Endothelial cell of umbilical vein (primary cell): ENCODE measurements at regions not wholly inside any gene's neighbourhood (a gene's known extent, or its start where the extent isn't known, plus 50 kb on each side); places are given as distances from the start of the nearest gene placed in this dataset.

Experiments used
- BruUV-seq: library from RNA; stranded (reverse); fragments of 400-500 nt; replicated peaks from 2 replicates; lab custom pipeline; 2021; lab: Mats Ljungman, UMichigan
- CTCF ChIA-PET: fragments of 300-600, 350-600 bp; sonication (Branson Sonifier 250); formaldehyde crosslinking; loops from one replicate; lab custom pipeline; 2021; ENCODE audit warnings: antibody characterized with exemption, inconsistent platforms; lab: Charles Lee
- POLR2A ChIA-PET: fragments of 300-600, 350-600 bp; sonication (Branson Sonifier 250); formaldehyde crosslinking; loops from one replicate; lab custom pipeline; 2021; ENCODE audit warnings: antibody characterized with exemption, inconsistent platforms; lab: Charles Lee
- DNase-seq: peaks from one replicate; pipeline ENCODE4 v3.0.0-alpha.2; 2011; ENCODE audit warnings: low read depth, low spot score
- FAIRE-seq: peaks from 2 replicates; lab custom pipeline; 2011; peaks lifted over from hg19 to GRCh38; lab: Jason Lieb, UNC
- H2AFZ ChIP-seq: 2 replicates; pipeline ENCODE4 v1.6.0; 2012; ENCODE audit warnings: low read depth, low read length, control low read depth, inconsistent platforms
- H3K27ac ChIP-seq: 2 replicates; pipeline ENCODE4 v1.5.1; 2011; ENCODE audit warnings: low read depth, mild to moderate bottlenecking, control low read depth, low read length, moderate library complexity; ENCODE audit not compliant: insufficient read depth
- H3K27me3 ChIP-seq, 2 experiments: 2 replicates each; pipeline versions ENCODE4 v1.6.0 to v1.6.1; 2011; ENCODE audit warnings: low read length in 2 of 2, mixed read lengths in 1 of 2; ENCODE audit not compliant: control insufficient read depth in 2 of 2, insufficient read depth in 2 of 2
- H3K36me3 ChIP-seq, 2 experiments: 2 replicates in 1 of 2; 3 replicates in 1 of 2; pipeline ENCODE4 v1.5.1; 2011; ENCODE audit warnings: low read length in 2 of 2, mild to moderate bottlenecking in 1 of 2, moderate library complexity in 1 of 2; ENCODE audit not compliant: control insufficient read depth in 2 of 2, insufficient read depth in 2 of 2; ENCODE audit errors: extremely low read depth in 1 of 2
- H3K4me1 ChIP-seq: 3 replicates; pipeline ENCODE4 v1.5.1; 2011; ENCODE audit warnings: mild to moderate bottlenecking, low read length; ENCODE audit not compliant: control insufficient read depth, insufficient read depth; ENCODE audit errors: extremely low read depth
- H3K4me2 ChIP-seq: 2 replicates; pipeline ENCODE4 v1.6.1; 2011; ENCODE audit warnings: low read length, control low read depth, mixed read lengths; ENCODE audit not compliant: insufficient read depth
- H3K4me3 ChIP-seq, 3 experiments: fragments of 200-600 bp in 1 of 3; sonication (generic), shearing (Covaris generic) in 1 of 3; replicated peaks in 1 of 3; 2 replicates each; pipeline ENCODE4 v1.5.1; 2011 to 2016; ENCODE audit warnings: control low read depth in 3 of 3, low read length in 3 of 3, mild to moderate bottlenecking in 2 of 3, inconsistent platforms in 1 of 3, low read depth in 1 of 3, moderate library complexity in 1 of 3; ENCODE audit not compliant: insufficient read depth in 1 of 3
- H3K79me2 ChIP-seq: 2 replicates; pipeline ENCODE4 v1.6.0; 2012; ENCODE audit warnings: low read length, inconsistent platforms; ENCODE audit not compliant: control insufficient read depth, insufficient read depth
- H3K9ac ChIP-seq: replicated peaks from 2 replicates; pipeline ENCODE3; 2011; ENCODE audit warnings: low read length, control low read depth; ENCODE audit not compliant: insufficient read depth; ENCODE audit errors: extremely low read depth
- H3K9me1 ChIP-seq: replicated peaks from 3 replicates; pipeline ENCODE4 v1.6.0; 2011; ENCODE audit warnings: mild to moderate bottlenecking, low read length; ENCODE audit not compliant: control insufficient read depth, insufficient read depth; ENCODE audit errors: extremely low read depth
- H3K9me3 ChIP-seq: replicated peaks from 2 replicates; pipeline ENCODE4 v1.5.1; 2012; ENCODE audit warnings: low read length, inconsistent platforms; ENCODE audit not compliant: control insufficient read depth, insufficient read depth
- H4K20me1 ChIP-seq: replicated peaks from 2 replicates; pipeline ENCODE3; 2011; ENCODE audit warnings: mild to moderate bottlenecking, low read length; ENCODE audit not compliant: control insufficient read depth, insufficient read depth; ENCODE audit errors: extremely low read depth
- EZH2 ChIP-seq: IDR thresholded peaks from 2 replicates; pipeline ENCODE4 v1.6.1; 2012; ENCODE audit warnings: borderline replicate concordance, low read depth, mild to moderate bottlenecking, moderate library complexity, low read length, inconsistent platforms; ENCODE audit not compliant: severe bottlenecking
- JUN ChIP-seq: IDR thresholded peaks from 2 replicates; pipeline ENCODE4 v1.6.1; 2011; ENCODE audit warnings: borderline replicate concordance, low read depth; ENCODE audit not compliant: insufficient read length, insufficient read depth
- MYC ChIP-seq: IDR thresholded peaks from one replicate; pipeline ENCODE4 v1.6.1; 2011; ENCODE audit warnings: mild to moderate bottlenecking, low read depth, low read length
- dilution Hi-C: fragments of 300-500 bp; cut with MboI; formaldehyde crosslinking; loops from one replicate; pipeline ENCODE4 v1.15.0; 2019; ENCODE audit warnings: low sequenced_read_pairs; ENCODE audit not compliant: extremely low pct_ligation_motif_present
- intact Hi-C: fragments of 100-400 bp; cut with micrococcal nuclease; formaldehyde crosslinking; loops from one replicate; pipeline ENCODE4 v1.10.0; 2022

- Histone ChIP-seq H3K4me3 (no peak overlapping the region), H3K27ac (no peak overlapping the region), H3K9me1 (no peaks in the 10 kb centered on the region), H3K9me3 (no peaks in the 10 kb centered on the region), H4K20me1 (no peaks in the 10 kb centered on the region), H3K79me2 (no peaks in the 10 kb centered on the region), H3K27me3 (peaks cover 7 to 38% of the 10 kb centered on the region in 2 experiments), H3K4me1 (no peaks in the 10 kb centered on the region), H3K36me3 (no peaks in the 10 kb centered on the region), H2AFZ (no peak overlapping the region), H3K9ac (no peak overlapping the region), H3K4me2 (no peak overlapping the region)
- no TSS peak for BruUV-seq
- no peak for FAIRE-seq
- intact Hi-C loops = no loop called here
- TF ChIP-seq JUN = no peak
- TF ChIP-seq EZH2 = peak; percentile 62
- DNase-seq = no peak
- CTCF ChIA-PET = no interaction called here
- dilution Hi-C loops = no loop called here
- POLR2A ChIA-PET = no interaction called here
Observed at GRCh38 chr20:56925082-56925830, 296.1 kb downstream of the TFAP2C start.

- FAIRE-seq = no peak
- Histone ChIP-seq H3K4me2 (no peak overlapping the region), H3K9me1 (no peaks in the 10 kb centered on the region), H3K9me3 (no peaks in the 10 kb centered on the region), H3K4me3 (no peak overlapping the region), H4K20me1 (no peaks in the 10 kb centered on the region), H3K9ac (no peak overlapping the region), H3K4me1 (no peaks in the 10 kb centered on the region), H3K27me3 (peaks cover 7 to 38% of the 10 kb centered on the region in 2 experiments), H2AFZ (no peak overlapping the region), H3K79me2 (no peaks in the 10 kb centered on the region), H3K27ac (no peak overlapping the region), H3K36me3 (no peaks in the 10 kb centered on the region)
- intact Hi-C loops = no loop called here
- no TSS peak for BruUV-seq
- TF ChIP-seq MYC (no peak), JUN (no peak), EZH2 (peak; percentile 60)
- dilution Hi-C loops = no loop called here
- ChIA-PET POLR2A (no interaction called here), CTCF (no interaction called here)
- no peak for DNase-seq
Observed at GRCh38 chr20:56925831-56926170, 296.7 kb downstream of the TFAP2C start.
